ENCODE measurements at regions not wholly inside any gene's neighbourhood (a gene's known extent, or its start where the extent isn't known, plus 50 kb on each side); places are given as distances from the start of the nearest gene placed in this dataset.

- no peak for TF ChIP-seq CTCF (conservative IDR thresholded peaks at IDR 0.05; ENCODE audit: low read depth in 2 of 2)
- no peak for TF ChIP-seq POLR2AphosphoS5 (IDR thresholded peaks at IDR 0.05; ENCODE audit: low read depth)
- no peak for TF ChIP-seq EZH2 (IDR thresholded peaks at IDR 0.05; ENCODE audit: low read depth, unreplicated experiment)
- TF ChIP-seq JUNB (IDR thresholded peaks at IDR 0.05; ENCODE audit: unreplicated experiment), result no peak
- TF ChIP-seq REST (IDR thresholded peaks at IDR 0.05; ENCODE audit: unreplicated experiment), result no peak
Observed at GRCh38 chr5:92467695-92468094, 1084.6 kb upstream of the ARRDC3 start.

All from GM23338 (cell line).